ENCODE measurements at regions not wholly inside any gene's neighbourhood (a gene's known extent, or its start where the extent isn't known, plus 50 kb on each side); places are given as distances from the start of the nearest gene placed in this dataset.

DNA sequence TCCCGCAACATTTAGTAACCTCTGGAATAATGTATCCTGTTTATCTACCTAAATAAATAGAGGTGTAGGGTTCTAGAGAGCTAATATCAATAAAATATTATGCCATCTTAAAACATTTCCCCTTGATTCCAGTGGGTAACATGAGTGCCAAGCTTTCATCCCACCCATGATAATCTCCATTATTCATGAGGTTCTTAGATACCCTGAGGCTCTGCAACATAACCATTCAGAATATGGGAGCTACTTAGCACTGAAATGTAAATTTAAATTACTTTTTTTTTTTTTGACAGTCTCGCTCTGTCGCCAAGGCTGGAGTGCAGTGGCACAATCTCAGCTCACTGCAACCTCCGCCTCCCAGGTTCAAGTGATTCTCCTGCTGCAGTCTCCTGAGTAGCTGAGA, 832.7 kb downstream of the BRINP3 start:
- WGBS, 2 donors, result 79 to 99% methylated on average over 4 of the region's 4 CpGs
- Histone ChIP-seq H3K27ac (no peak overlapping the region), H3K4me3 (no peak overlapping the region), H3K27me3 (no peaks in the 10 kb centered on the region), H3K36me3 (no peaks in the 10 kb centered on the region), H3K9me3 (no peaks in the 10 kb centered on the region), H3K4me1 (no peaks in the 10 kb centered on the region)
- DNase-seq, result no peak
- intact Hi-C loops (cut with DNase I), result no loop called here
- TF ChIP-seq, protein P1, sequence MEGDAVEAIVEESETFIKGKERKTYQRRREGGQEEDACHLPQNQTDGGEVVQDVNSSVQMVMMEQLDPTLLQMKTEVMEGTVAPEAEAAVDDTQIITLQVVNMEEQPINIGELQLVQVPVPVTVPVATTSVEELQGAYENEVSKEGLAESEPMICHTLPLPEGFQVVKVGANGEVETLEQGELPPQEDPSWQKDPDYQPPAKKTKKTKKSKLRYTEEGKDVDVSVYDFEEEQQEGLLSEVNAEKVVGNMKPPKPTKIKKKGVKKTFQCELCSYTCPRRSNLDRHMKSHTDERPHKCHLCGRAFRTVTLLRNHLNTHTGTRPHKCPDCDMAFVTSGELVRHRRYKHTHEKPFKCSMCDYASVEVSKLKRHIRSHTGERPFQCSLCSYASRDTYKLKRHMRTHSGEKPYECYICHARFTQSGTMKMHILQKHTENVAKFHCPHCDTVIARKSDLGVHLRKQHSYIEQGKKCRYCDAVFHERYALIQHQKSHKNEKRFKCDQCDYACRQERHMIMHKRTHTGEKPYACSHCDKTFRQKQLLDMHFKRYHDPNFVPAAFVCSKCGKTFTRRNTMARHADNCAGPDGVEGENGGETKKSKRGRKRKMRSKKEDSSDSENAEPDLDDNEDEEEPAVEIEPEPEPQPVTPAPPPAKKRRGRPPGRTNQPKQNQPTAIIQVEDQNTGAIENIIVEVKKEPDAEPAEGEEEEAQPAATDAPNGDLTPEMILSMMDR (IDR thresholded peaks at IDR 0.05), result no peak
- no peak for TF ChIP-seq POLR2A (IDR thresholded peaks at IDR 0.05)

DNA sequence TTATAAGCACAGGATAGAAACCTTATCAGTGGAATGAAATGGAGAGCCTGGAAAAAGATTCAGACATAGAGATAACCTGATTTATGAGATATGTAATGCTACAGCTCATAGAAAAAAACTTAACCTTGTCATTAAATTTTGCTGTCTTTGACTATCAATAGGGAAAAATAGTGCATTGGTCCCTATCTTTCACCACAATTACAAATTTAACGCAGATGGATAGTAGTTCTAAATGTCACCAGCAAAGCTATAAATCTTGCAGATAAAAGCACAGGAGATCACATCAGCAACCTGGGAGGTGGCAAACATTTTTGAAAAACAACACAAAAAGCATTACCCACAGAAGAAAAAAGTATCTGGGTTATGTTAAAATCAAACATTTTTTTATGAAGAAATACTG, 831.6 kb downstream of the BRINP3 start:
- Histone ChIP-seq H3K36me3 (no peaks in the 10 kb centered on the region), H3K4me1 (no peaks in the 10 kb centered on the region), H3K27ac (no peak overlapping the region), H3K9me3 (no peaks in the 10 kb centered on the region), H3K27me3 (no peaks in the 10 kb centered on the region), H3K4me3 (no peak overlapping the region)
- intact Hi-C loops (cut with DNase I), result no loop called here
- 91 to 100% methylated on average over 1 of the region's 1 CpG for WGBS, 2 donors
- DNase-seq, result no peak
- TF ChIP-seq, protein P1 (IDR thresholded peaks at IDR 0.05), result no peak
- no peak for TF ChIP-seq POLR2A (IDR thresholded peaks at IDR 0.05)

DNA sequence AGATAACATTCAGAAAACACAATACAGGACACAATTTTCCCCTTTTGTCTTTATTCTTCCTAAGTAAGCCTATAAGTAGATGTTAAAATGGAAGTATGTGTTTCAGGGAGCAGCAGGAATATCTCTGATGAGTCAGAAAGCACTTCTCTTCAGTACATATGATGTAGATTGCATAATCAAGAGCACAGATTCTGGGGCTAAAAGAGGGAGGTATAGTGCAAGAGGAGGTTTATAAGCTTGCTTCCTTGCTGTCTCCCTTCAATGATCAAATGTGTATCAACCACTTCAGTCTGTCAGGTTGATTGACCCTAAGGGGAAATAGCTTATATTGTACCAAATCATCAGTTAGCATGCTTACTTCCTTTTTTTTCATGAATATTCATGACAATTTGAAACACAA, 822.8 kb downstream of the BRINP3 start:
- no peak overlapping the region for H3K4me3 ChIP-seq
- no peaks in the 10 kb centered on the region for H3K27me3 ChIP-seq
- no peak for DNase-seq
- intact Hi-C loops (cut with DNase I), result no loop called here
- H3K36me3 ChIP-seq, result no peaks in the 10 kb centered on the region
- TF ChIP-seq POLR2A (IDR thresholded peaks at IDR 0.05), result no peak
- TF ChIP-seq, protein P1 (IDR thresholded peaks at IDR 0.05), result no peak
- no peaks in the 10 kb centered on the region for H3K4me1 ChIP-seq
- H3K27ac ChIP-seq, result no peak overlapping the region
- H3K9me3 ChIP-seq, result no peaks in the 10 kb centered on the region

DNA sequence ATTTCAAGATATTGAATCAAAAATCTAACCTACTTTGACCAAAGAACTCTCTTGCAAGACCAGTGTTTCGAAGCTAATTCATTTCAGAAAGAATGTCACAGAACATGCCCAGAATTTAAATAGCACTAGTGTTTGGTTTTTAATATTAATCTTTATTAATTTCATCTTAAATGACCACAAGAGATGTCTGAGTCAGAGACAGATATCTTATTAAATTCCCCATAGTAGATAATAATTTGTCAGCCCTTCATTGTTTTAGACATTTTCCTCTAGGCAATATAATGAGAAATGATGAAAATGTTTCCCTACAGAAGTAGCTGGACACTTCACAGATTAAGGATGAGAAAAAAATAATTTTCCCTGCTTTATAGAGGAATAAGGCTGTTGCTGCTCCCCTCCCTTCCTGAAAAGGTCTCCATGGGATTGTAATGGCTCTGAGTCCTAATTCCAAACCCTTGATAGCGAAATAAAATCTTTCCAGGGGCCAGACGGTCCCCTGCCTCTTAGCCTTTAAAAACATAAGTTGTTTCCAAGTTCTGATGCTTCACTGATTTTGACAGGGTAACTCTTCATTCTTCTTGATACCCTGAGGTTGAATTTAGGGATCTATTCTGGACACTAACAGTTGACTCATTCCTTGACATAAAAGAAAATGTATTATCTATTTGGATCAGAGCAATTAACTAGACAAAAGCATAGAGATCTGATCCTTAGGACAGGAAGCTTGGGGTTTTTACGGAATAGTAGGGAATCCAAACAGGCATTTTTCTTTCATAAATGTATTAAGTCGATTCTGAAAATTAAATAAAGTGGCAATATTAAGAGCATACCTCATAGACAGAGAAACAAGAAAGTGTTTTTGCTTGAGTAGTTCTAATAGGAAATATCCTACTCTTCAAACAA, 820.8 kb downstream of the BRINP3 start:
- Histone ChIP-seq H3K9me3 (no peaks in the 10 kb centered on the region), H3K4me3 (no peak overlapping the region), H3K36me3 (no peaks in the 10 kb centered on the region), H3K4me1 (no peaks in the 10 kb centered on the region), H3K27me3 (no peaks in the 10 kb centered on the region), H3K27ac (no peak overlapping the region)
- intact Hi-C loops (cut with DNase I), result no loop called here
- 44 to 54% methylated on average over 5 of the region's 5 CpGs for WGBS, 2 donors
- no peak for DNase-seq
- TF ChIP-seq, protein P1 (IDR thresholded peaks at IDR 0.05), result no peak
- TF ChIP-seq POLR2A (IDR thresholded peaks at IDR 0.05), result no peak

DNA sequence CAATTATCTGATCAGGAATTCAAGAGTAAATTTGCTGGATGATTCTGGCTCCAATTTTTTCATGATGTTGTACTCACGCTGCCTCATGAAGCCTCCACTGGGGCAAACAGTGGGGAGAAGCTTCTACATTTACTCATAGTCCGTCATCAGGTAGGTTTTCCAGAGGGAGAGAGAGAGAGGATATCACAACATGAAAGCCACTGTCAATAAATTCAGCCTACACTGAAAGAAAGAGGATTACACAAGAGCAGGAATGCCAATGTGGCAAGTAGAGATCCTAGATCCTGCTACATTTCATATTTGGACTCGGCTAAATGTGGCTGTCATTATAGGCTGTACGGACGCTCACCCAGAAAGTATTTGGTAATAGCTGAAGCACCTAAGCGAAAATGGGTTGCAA, 819.9 kb downstream of the BRINP3 start:
- intact Hi-C loops (cut with DNase I), result no loop called here

More for the DNA sequence above, 819.9 kb downstream of the BRINP3 start:
- 78 to 82% methylated on average over 6 of the region's 6 CpGs for WGBS, 2 donors
- TF ChIP-seq POLR2A (IDR thresholded peaks at IDR 0.05), result no peak
- TF ChIP-seq, protein P1 (IDR thresholded peaks at IDR 0.05), result no peak
- Histone ChIP-seq H3K4me1 (no peaks in the 10 kb centered on the region), H3K4me3 (no peak overlapping the region), H3K27ac (no peak overlapping the region), H3K36me3 (no peaks in the 10 kb centered on the region), H3K27me3 (no peaks in the 10 kb centered on the region), H3K9me3 (no peaks in the 10 kb centered on the region)
- no peak for DNase-seq

All from esophagus squamous epithelium (tissue), 5 donors.